ENCODE measurements at regions not wholly inside any gene's neighbourhood (a gene's known extent, or its start where the extent isn't known, plus 50 kb on each side); places are given as distances from the start of the nearest gene placed in this dataset.
"Not testable (repeated sequence)": the region's sequence is repeated elsewhere in the genome, so short reads cannot be mapped to it uniquely, and the experiment has no call there.

- Histone ChIP-seq H3K4me1 (no peaks in the 10 kb centered on the region), H3K36me3 (no peaks in the 10 kb centered on the region), H3K4me3 (no peak overlapping the region), H3K27me3 (no peaks in the 10 kb centered on the region), H3K9me3 (no peaks in the 10 kb centered on the region), H3K27ac (no peak overlapping the region)
- no peak for ATAC-seq
- TF ChIP-seq POLR2A (IDR thresholded peaks at IDR 0.05) = no peak
- no peak for TF ChIP-seq CTCF (IDR thresholded peaks at IDR 0.05)
- intact Hi-C loops (cut with DNase I) = no loop called here
- WGBS (ENCODE audit: insufficient coverage, low coverage, low lambda C conversion rate, missing lambda C conversion rate) = 85% methylated on average over 1 of the region's 1 CpG
- no peak for DNase-seq
Measured at GRCh38 chr20:53728359-53728758, 134.7 kb upstream of the ZNF217 start.

- H3K9me3 ChIP-seq; H3K27ac ChIP-seq; H3K27me3 ChIP-seq; H3K36me3 ChIP-seq; H3K4me1 ChIP-seq; H3K4me3 ChIP-seq; intact Hi-C loops (cut with DNase I); ATAC-seq; DNase-seq: not testable (repeated sequence)
- WGBS (ENCODE audit: insufficient coverage, low coverage, low lambda C conversion rate, missing lambda C conversion rate) = 82% methylated on average over 3 of the region's 4 CpGs
Measured at GRCh38 chr20:53727239-53727638, 133.6 kb upstream of the ZNF217 start.

GRCh38 chr20:53725575-53725970 lies 131.9 kb upstream of the ZNF217 start:
- DNase-seq (no peak), ATAC-seq (no peak)
- Histone ChIP-seq H3K9me3 (no peaks in the 10 kb centered on the region), H3K4me1 (no peaks in the 10 kb centered on the region), H3K27ac (no peak overlapping the region), H3K4me3 (no peak overlapping the region), H3K27me3 (no peaks in the 10 kb centered on the region), H3K36me3 (no peaks in the 10 kb centered on the region)
- no peak for TF ChIP-seq POLR2A (IDR thresholded peaks at IDR 0.05)
- no peak for TF ChIP-seq CTCF (IDR thresholded peaks at IDR 0.05)
- intact Hi-C loops (cut with DNase I) = no loop called here
- 84% methylated on average over 11 of the region's 11 CpGs for WGBS (ENCODE audit: insufficient coverage, low coverage, low lambda C conversion rate, missing lambda C conversion rate)

- Histone ChIP-seq H3K4me3 (no peak overlapping the region), H3K27ac (no peak overlapping the region), H3K27me3 (no peaks in the 10 kb centered on the region), H3K9me3 (no peaks in the 10 kb centered on the region), H3K4me1 (no peaks in the 10 kb centered on the region), H3K36me3 (no peaks in the 10 kb centered on the region)
- intact Hi-C loops (cut with DNase I) = no loop called here
- no peak for DNase-seq
- WGBS (ENCODE audit: insufficient coverage, low coverage, low lambda C conversion rate, missing lambda C conversion rate) = 92% methylated on average over 7 of the region's 7 CpGs
- TF ChIP-seq CTCF (IDR thresholded peaks at IDR 0.05) (no peak), POLR2A (IDR thresholded peaks at IDR 0.05) (no peak)
- no peak for ATAC-seq
Measured at GRCh38 chr20:53723621-53724020, 130.0 kb upstream of the ZNF217 start.

- no peak overlapping the region for H3K27ac ChIP-seq
- WGBS (ENCODE audit: insufficient coverage, low coverage, low lambda C conversion rate, missing lambda C conversion rate) = 75% methylated on average over 2 of the region's 3 CpGs
- no peak for ATAC-seq
- TF ChIP-seq POLR2A (IDR thresholded peaks at IDR 0.05) (no peak), CTCF (IDR thresholded peaks at IDR 0.05) (no peak)
- DNase-seq = no peak
- no peaks in the 10 kb centered on the region for H3K36me3 ChIP-seq
- no peaks in the 10 kb centered on the region for H3K9me3 ChIP-seq
- intact Hi-C loops (cut with DNase I) = no loop called here
- H3K27me3 ChIP-seq = no peaks in the 10 kb centered on the region
- no peaks in the 10 kb centered on the region for H3K4me1 ChIP-seq
- no peak overlapping the region for H3K4me3 ChIP-seq
Measured at GRCh38 chr20:53723045-53723444, 129.4 kb upstream of the ZNF217 start.

Data from right lobe of liver (tissue), 6 donors.